OCI-LY1 (cell line): ENCODE measurements at regions not wholly inside any gene's neighbourhood (a gene's known extent, or its start where the extent isn't known, plus 50 kb on each side); places are given as distances from the start of the nearest gene placed in this dataset.

Experiments
- H2AFZ ChIP-seq: fragments of 200-600 bp; sonication (generic), shearing (Covaris generic); 2 replicates; pipeline ENCODE4 v1.6.0; 2014; ENCODE audit warnings: antibody characterized with exemption, mild to moderate bottlenecking, low read length
- H3F3A ChIP-seq: fragments of 200-600 bp; sonication (generic), shearing (Covaris generic); 2 replicates; pipeline ENCODE4 v1.6.0; 2014; ENCODE audit warnings: mild to moderate bottlenecking, antibody characterized with exemption, low read length, moderate library complexity; ENCODE audit not compliant: insufficient read depth
- H3K27ac ChIP-seq: fragments of 200-600 bp; sonication (generic); 2 replicates; pipeline ENCODE4 v1.5.1; 2014; ENCODE audit warnings: low read length, mixed run types, mild to moderate bottlenecking, low read depth; ENCODE audit not compliant: poor library complexity, severe bottlenecking
- H3K27me3 ChIP-seq: fragments of 200-600 bp; sonication (generic); 2 replicates; pipeline ENCODE4 v1.6.0; 2014; ENCODE audit warnings: antibody characterized with exemption, mild to moderate bottlenecking, low read length, moderate library complexity; ENCODE audit not compliant: insufficient read depth
- H3K36me3 ChIP-seq: fragments of 200-600 bp; sonication (generic); 2 replicates; pipeline ENCODE4 v1.6.1; 2014; ENCODE audit warnings: mild to moderate bottlenecking, antibody characterized with exemption, low read length, moderate library complexity, mixed read lengths; ENCODE audit not compliant: insufficient read depth
- H3K4me1 ChIP-seq: fragments of 200-600 bp; sonication (generic); 2 replicates; pipeline ENCODE4 v1.5.1; 2014; ENCODE audit warnings: mild to moderate bottlenecking, low read length, moderate library complexity; ENCODE audit not compliant: insufficient read depth, severe bottlenecking
- H3K4me2 ChIP-seq: fragments of 200-600 bp; sonication (generic), shearing (Covaris generic); 2 replicates; pipeline ENCODE4 v1.6.1; 2014; ENCODE audit warnings: low read length
- H3K4me3 ChIP-seq: fragments of 200-600 bp; sonication (generic); 2 replicates; pipeline ENCODE4 v1.5.1; 2014; ENCODE audit warnings: low read length, low read depth, mild to moderate bottlenecking, mixed read lengths; ENCODE audit not compliant: poor library complexity, severe bottlenecking
- H3K79me2 ChIP-seq: fragments of 200-600 bp; shearing (Covaris generic); 2 replicates; pipeline ENCODE4 v1.6.1; 2016; ENCODE audit warnings: mixed run types, low read length, mixed read lengths; ENCODE audit not compliant: insufficient read depth
- H3K9ac ChIP-seq: fragments of 200-600 bp; sonication (generic), shearing (Covaris generic); 2 replicates; pipeline ENCODE4 v1.6.1; 2014; ENCODE audit warnings: mild to moderate bottlenecking, low read length, mixed read lengths
- H3K9me2 ChIP-seq: fragments of 200-600 bp; sonication (generic), shearing (Covaris generic); 2 replicates; pipeline ENCODE4 v1.6.1; 2014; ENCODE audit warnings: low read depth, mild to moderate bottlenecking, low read length, mixed read lengths
- H3K9me3 ChIP-seq: fragments of 200-600 bp; shearing (Covaris generic); 2 replicates; pipeline ENCODE4 v1.6.1; 2014; ENCODE audit warnings: low read length, mixed read lengths
- H4K20me1 ChIP-seq: fragments of 200-600 bp; sonication (generic), shearing (Covaris generic); 2 replicates; pipeline ENCODE4 v1.6.0; 2016; ENCODE audit warnings: mild to moderate bottlenecking, low read length; ENCODE audit not compliant: insufficient read depth
- EZH2 ChIP-seq: fragments of 200-600 bp; sonication (generic), shearing (Covaris generic); IDR thresholded peaks from 2 replicates; pipeline ENCODE4 v1.8.0; 2017; ENCODE audit warnings: borderline replicate concordance, mixed run types, mild to moderate bottlenecking, antibody characterized with exemption, low read length, moderate library complexity, mixed read lengths
- TF ChIP-seq, protein P1 (sequence below): fragments of 200-600 bp; sonication (generic), shearing (Covaris generic); IDR thresholded peaks from 2 replicates; pipeline ENCODE4 v1.5.1; 2017; ENCODE audit warnings: mild to moderate bottlenecking, antibody characterized with exemption, low read length, moderate library complexity, mixed read lengths

DNA sequence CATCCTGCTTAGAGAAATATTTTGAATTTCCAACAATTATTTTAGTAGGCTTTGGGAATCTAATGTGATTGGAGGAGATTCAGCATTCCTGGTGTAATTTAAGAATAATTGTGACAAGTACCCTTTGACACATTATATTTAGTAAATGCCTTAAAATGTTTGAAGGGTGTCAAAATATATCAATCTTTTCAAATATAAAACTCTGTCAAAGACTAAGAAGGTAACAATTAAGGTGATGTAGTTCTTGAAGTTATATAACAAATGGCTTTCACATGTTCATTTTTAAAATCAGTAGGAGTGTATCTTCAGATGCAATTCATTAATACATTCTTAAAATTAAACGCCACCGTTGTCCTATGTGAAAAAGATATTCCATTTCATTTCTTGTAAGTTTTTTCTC, 1977.1 kb upstream of the CDH9 start:
- Histone ChIP-seq H3F3A (no peaks in the 10 kb centered on the region), H3K9me3 (no peaks in the 10 kb centered on the region), H2AFZ (no peak overlapping the region), H4K20me1 (no peaks in the 10 kb centered on the region), H3K36me3 (no peaks in the 10 kb centered on the region), H3K27ac (no peak overlapping the region), H3K9ac (no peak overlapping the region), H3K9me2 (no peaks in the 10 kb centered on the region), H3K4me1 (no peaks in the 10 kb centered on the region), H3K4me3 (no peak overlapping the region), H3K27me3 (no peaks in the 10 kb centered on the region), H3K79me2 (no peaks in the 10 kb centered on the region), H3K4me2 (no peak overlapping the region)
- TF ChIP-seq EZH2: no peak
- TF ChIP-seq, protein P1, sequence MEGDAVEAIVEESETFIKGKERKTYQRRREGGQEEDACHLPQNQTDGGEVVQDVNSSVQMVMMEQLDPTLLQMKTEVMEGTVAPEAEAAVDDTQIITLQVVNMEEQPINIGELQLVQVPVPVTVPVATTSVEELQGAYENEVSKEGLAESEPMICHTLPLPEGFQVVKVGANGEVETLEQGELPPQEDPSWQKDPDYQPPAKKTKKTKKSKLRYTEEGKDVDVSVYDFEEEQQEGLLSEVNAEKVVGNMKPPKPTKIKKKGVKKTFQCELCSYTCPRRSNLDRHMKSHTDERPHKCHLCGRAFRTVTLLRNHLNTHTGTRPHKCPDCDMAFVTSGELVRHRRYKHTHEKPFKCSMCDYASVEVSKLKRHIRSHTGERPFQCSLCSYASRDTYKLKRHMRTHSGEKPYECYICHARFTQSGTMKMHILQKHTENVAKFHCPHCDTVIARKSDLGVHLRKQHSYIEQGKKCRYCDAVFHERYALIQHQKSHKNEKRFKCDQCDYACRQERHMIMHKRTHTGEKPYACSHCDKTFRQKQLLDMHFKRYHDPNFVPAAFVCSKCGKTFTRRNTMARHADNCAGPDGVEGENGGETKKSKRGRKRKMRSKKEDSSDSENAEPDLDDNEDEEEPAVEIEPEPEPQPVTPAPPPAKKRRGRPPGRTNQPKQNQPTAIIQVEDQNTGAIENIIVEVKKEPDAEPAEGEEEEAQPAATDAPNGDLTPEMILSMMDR: no peak

DNA sequence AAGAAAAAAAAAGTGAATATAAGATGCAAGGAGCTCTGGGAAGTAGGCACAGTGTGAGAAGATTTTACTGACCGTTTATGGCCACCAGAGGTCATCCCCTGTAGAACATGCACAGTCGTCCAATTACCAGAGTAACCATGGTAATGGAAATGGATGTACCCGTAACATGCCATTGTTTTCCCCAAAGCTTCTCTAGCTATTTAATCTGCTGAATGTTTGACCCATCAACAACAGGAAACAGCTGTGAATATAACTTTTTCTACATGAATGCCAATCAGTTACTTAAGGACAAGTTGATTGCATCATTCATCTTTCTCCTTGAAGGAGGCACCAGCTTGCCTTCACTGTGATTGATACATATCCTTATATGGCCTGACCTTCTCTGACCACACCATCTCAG, 1967.0 kb upstream of the CDH9 start:
- no peak overlapping the region for H3K9ac ChIP-seq
- H4K20me1 ChIP-seq: no peaks in the 10 kb centered on the region
- no peaks in the 10 kb centered on the region for H3K4me1 ChIP-seq
- H3K79me2 ChIP-seq: no peaks in the 10 kb centered on the region
- no peaks in the 10 kb centered on the region for H3K9me3 ChIP-seq
- H3K9me2 ChIP-seq: no peaks in the 10 kb centered on the region
- no peak overlapping the region for H3K4me3 ChIP-seq
- H3K36me3 ChIP-seq: no peaks in the 10 kb centered on the region
- no peak overlapping the region for H3K4me2 ChIP-seq
- no peak overlapping the region for H2AFZ ChIP-seq
- no peaks in the 10 kb centered on the region for H3K27me3 ChIP-seq
- TF ChIP-seq, protein P1: peak; percentile 19; the same call in 1 of the 2 replicates
- TF ChIP-seq EZH2: no peak
- H3F3A ChIP-seq: no peaks in the 10 kb centered on the region
- no peak overlapping the region for H3K27ac ChIP-seq

- Histone ChIP-seq H2AFZ (no peak overlapping the region), H3K4me1 (no peaks in the 10 kb centered on the region), H3K27ac (no peak overlapping the region), H3K79me2 (no peaks in the 10 kb centered on the region), H3F3A (no peaks in the 10 kb centered on the region), H4K20me1 (no peaks in the 10 kb centered on the region), H3K36me3 (no peaks in the 10 kb centered on the region), H3K9me2 (no peaks in the 10 kb centered on the region), H3K4me2 (no peak overlapping the region), H3K4me3 (no peak overlapping the region), H3K9me3 (no peaks in the 10 kb centered on the region), H3K27me3 (no peaks in the 10 kb centered on the region), H3K9ac (no peak overlapping the region)
- TF ChIP-seq EZH2: no peak
- TF ChIP-seq, protein P1: no peak
Observed at GRCh38 chr5:29002481-29002880, 1964.1 kb upstream of the CDH9 start.
